ENCODE measurements at regions not wholly inside any gene's neighbourhood (a gene's known extent, or its start where the extent isn't known, plus 50 kb on each side); places are given as distances from the start of the nearest gene placed in this dataset.
"Not testable (repeated sequence)": the region's sequence is repeated elsewhere in the genome, so short reads cannot be mapped to it uniquely, and the experiment has no call there.

DNA sequence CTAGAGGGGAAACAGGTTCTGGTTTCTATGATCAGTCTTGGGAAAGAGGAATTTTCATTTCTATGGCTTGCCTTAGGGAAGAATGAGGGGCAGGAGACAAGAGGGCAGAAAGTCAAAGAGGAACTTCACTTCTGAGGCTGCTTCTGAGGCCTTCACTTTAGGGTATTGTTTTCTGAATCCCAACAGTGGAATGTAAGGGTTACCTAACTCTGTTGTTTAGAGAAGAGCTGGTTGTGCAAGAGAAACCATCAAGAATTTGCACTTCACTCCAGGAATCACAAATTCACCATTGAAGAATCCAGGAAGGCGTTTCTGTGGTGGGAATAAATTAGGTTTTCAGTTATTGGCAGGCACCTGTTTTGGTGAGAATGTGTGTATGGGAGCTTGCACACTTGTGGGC is 126.7 kb upstream of the AMOT start:
- no peak for DNase-seq
- intact Hi-C loops (cut with DNase I), result no loop called here

DNA sequence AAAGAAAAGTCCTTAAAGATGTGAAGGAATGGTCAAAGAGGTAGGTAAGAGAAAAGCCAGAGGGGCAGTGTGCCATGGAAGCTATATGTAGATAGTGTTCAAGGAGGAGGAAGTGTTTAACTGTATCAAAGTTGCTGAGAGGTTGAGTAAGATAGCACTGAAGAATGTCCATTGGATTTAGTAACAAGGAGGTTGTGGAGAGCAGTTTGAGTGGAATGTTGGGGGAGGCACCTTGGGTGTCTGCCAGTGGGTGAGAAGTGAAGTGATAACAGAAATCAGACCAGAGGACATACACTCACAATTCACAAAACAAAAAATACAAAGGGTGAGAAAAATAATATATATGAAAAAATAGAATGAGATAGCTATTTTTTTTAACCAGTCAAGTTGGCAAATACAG is 121.3 kb upstream of the AMOT start:
- intact Hi-C loops (cut with DNase I), result no loop called here
- no peak for DNase-seq

DNA sequence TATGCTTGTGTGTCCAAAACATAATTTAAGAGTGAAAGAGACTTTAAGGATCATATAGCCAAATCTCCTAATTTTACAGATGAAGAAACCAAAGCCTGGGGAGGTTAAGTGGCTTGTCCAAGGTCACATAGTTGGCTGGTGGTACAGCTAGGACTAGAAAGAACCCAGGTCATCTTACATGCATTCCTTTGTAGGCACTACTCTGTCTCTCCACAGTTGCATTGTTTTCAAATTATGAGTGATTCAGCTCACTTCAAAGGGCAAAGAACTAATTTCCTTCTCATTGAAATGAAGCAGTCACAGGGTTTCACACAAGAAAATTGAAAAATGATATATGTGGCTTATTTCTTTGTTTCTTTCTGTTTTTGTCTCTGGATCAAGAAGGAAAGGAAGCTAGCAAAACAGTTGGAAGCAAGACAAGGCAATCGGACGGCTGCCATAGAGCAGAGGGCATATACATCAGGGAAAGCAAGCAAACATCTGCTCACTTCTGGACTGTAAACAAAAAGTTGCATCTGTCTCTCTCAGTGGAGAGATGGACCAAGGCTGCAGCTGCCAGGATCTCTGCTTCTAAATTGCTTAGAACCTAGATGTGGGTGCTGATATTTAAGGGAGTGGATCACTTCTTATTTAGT is 107.5 kb upstream of the AMOT start:
- no peak for DNase-seq
- intact Hi-C loops (cut with DNase I), result no loop called here

DNA sequence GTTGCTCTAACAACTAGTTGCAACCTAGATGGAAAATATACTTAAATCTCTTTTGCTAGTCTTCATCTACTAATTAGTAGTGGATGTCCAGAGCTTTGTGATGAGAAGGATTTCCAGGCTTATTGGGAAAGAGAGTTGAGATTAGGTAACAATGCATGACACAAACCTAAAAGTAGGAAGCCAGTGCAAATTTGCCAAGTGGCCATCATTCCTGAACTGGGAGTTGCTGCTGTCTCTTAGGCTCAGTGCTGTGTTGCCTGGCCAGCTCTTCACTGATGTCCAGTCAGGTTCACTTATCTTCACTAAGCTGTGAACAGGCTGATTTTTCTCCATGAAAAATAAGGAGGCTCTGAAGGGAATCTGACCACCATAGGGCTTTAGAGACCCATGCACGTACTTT is 105.6 kb upstream of the AMOT start:
- intact Hi-C loops (cut with DNase I), result no loop called here
- no peak for DNase-seq

DNA sequence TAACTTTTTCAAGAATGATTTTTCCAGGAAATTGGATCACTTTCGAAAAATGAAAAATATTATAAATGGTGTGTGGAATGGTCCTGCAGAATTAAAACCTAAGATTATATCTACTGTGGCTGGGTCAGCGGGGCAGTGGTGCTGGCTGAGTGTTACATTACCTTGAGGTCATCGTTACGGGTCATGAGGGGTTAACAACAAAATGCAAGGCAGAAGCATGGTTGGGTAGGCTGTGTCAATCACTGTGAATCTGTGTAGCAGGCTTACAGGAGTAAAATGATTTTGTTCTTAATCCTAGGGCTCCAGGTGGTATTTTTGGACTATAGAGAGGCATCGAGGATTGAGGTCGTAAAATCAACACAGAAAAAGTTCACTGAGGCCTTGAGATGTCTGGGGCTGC is 105.2 kb upstream of the AMOT start:
- intact Hi-C loops (cut with DNase I), result no loop called here
- DNase-seq, result peak in 1 of 10 donors; percentile 42

DNA sequence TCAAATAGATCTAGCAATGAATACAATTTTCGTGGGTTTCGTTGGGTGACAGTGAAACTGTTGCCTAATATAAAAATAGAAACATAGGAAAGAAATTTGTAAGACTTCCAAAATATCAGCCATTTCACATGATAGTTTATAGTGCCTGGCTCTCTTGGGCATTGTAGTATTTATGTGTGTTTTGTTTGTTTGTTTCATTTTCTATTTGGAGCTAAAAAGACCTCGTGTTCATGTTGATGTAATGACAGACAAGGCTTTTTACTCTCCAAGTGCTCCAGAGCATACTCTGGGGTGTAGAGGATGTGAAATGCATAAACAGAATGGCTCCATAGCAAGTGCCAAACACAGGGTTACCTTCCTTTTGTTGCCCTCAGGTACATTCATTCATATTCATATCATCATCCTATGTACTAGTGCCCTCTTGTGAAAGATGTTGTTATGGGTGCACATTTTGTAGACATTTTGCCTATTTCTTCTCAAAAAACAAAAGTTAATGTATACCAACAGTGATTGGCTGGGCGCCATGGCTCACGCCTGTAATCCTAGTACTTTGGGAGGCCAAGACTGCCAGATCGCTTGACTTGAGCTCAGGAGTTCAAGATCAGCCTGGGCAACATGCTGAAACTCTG is 100.7 kb upstream of the AMOT start:
- intact Hi-C loops (cut with DNase I), result no loop called here
- peak in 1 of 10 donors; percentile 5 for DNase-seq

DNA sequence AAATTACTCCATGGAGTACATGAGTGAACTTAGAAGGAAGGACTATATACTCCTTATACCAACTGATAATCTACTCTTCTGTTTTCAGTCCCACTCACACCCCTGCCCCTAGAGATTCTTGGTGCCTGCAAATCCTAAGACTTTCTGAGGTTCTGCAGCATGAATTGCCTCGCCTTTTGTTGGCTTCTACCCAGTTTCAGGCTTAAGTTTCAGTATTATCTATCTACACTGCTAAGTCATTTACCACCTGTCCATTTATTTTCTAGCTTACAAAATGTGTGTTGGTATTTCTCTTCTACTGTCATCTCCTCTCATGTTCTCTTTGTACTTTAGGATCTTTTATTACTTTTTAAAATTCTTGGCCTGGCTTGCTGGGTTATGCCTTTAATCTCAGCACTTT is 94.4 kb upstream of the AMOT start:
- DNase-seq, result no peak
- intact Hi-C loops (cut with DNase I), result no loop called here

DNA sequence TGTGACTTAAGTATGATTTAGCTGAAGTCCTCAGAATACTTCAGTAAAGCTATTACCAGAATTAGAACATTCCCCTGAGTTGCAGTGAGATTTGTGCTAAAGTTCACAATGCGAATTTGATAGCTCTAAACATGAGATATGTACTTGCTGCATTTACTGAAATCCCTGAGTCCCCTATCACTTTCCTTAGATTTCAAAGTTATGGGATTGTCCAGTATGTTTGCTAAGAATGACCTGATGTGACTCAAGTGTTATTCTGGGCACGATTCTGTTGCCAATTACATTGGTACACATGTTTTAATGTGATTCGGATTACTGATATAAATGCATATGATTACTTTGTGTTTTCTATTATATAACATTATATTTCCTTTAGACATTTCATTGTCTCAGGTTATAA is 91.3 kb upstream of the AMOT start:
- intact Hi-C loops (cut with DNase I), result no loop called here
- DNase-seq, result no peak

DNA sequence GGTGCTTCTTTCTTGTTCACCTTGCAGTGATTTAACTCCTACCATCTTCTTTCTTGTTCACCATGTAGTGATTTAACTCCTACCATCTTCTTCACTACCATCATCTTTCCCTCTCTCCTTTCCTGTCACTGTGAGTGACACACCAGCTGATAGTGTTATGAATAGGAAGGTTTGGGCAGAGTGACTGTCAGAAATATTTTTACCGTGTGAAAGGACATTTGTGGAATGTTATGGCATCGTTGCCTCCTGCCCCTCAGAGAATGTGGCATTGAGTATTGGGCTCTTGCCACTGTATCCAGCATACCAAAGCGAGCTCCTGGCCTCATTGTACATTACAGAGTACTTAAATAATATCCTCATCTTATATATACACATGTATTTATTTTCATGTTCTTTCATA is 90.8 kb upstream of the AMOT start:
- intact Hi-C loops (cut with DNase I), result no loop called here
- no peak for DNase-seq

DNA sequence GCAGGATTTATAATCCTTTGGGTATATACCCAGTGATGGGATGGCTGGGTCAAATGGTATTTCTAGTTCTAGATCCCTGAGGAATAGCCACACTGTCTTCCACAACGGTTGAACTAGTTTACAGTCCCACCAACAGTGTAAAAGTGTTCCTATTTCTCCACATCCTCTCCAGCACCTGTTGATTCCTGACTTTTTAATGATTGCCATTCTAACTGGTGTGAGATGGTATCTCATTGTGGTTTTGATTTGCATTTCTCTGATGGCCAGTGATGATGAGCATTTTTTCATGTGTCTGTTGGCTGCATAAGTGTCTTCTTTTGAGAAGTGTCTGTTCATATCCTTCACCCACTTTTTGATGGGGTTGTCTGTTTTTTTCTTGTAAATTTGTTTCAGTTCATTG is 82.8 kb upstream of the AMOT start:
- intact Hi-C loops (cut with DNase I); DNase-seq: not testable (repeated sequence)

DNA sequence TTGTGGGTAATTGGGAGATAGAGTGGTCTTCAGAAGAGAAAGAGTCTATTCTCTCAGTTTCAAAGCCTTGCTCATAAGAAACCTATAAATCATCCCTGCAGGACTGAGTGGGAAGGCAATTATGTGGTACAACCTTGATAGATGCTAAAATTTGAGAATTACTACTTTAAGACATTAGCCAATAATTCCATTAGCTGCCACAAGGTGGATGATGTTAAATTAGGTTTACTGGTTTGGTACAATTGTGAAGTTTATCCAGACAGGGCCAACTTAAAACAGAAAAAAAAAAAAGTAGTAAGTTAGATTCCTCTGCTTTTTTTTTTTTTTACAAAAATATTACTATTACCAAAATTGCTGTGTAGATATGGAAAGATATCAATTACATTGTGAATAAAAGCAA is 73.2 kb upstream of the AMOT start:
- intact Hi-C loops (cut with DNase I), result no loop called here
- no peak for DNase-seq

DNA sequence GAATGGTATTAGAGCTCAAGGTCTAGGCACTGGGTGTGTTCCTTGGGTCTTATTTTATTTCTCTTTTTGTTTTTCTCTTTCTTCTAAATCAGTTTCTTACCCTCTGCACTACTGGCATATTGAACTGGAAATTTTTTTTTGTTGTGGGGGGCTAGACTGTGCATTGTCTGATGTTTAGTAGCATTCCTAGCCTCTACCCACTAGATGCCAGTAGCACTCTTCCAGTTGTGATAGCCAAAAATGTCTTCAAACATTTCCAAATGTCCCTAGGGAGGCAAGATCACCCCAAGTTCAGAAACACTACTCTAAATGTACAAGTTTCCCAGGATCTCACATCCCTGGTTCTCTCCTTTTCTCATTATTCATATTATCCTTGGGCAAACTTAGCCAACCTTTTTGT is 69.8 kb upstream of the AMOT start:
- intact Hi-C loops (cut with DNase I), result no loop called here
- no peak for DNase-seq

DNA sequence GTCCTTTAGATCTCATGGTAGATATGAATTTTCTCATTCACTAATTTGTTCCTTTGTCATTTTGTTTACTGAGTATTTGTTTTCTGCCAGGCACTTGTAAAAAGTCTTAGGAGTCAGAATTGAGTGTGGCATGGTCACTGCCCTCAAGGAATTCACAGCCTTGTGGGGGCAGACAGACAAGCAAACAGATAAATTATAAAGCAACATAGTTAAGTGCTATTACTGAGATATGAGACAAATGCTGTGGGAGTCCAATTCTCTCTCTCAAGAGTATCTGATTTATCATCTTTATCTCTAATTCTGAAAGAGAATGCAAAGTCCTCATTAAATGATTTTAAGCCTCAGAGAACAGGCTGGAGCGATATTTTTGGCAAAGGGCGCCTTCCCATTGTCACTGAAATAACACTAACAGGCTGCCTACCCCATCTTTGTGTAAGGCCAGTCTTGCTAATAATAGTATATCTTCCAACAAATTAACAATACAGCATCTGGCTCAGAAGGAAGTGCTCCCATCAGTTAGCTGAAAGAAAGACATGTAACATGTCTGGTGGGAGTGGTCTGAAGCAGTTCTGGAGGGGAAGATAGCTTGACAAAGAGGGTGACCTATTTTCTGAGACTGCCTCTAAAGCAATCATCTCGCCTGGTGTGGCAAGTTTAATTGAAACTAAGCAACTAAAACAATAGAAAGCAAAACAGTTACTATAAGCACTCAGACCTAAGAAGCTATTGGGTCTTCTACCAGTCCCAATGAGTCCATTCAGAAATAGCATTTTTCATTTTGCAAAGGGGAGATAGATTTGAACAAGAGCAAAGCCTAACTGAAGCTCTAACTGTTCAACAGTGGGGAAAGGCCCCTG is 61.5 kb upstream of the AMOT start:
- DNase-seq, result no peak
- intact Hi-C loops (cut with DNase I), result no loop called here

DNA sequence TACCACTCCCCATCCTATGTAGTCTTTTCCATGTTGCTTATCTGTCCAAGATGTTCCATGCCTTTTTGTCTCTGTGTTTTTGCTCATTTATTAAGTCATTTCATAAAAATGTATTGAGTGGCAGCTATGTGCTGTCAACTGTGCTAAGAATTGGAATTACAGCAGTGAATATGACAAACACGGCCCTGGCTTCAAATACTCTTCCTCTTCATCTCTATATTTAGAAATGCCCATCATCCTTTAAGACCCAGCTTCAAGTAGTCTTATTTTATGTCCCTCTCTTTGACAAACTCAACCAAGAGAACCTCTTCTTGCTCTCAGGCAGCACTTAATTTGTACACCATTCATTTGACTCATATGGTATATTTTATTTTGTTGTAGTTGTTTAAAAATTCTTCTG is 55.4 kb upstream of the AMOT start:
- intact Hi-C loops (cut with DNase I), result no loop called here
- no peak for DNase-seq

All from posterior cingulate gyrus (tissue), 11 donors.